ENCODE measurements at regions not wholly inside any gene's neighbourhood (a gene's known extent, or its start where the extent isn't known, plus 50 kb on each side); places are given as distances from the start of the nearest gene placed in this dataset.

DNA sequence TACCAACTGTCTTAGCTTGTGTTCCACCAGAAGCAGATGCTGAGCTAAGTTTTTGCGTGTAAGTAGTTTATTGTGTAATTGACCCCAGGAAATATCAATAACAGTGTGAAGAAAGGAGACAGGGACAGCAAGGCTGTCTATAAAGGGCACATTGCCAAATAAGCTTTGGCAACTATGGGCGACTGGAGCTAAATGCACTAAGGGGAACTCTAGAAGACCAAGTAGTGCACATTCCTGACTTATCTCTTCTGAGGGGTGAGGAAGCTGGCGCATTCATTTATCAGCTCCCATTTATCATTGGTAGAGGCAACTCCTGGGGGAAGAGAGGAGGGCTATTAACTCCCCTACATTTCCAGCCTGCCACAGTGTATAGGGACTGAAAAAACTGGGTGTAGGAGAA lies 135.0 kb downstream of the DLEU7 start:
- TF ChIP-seq, protein P1, sequence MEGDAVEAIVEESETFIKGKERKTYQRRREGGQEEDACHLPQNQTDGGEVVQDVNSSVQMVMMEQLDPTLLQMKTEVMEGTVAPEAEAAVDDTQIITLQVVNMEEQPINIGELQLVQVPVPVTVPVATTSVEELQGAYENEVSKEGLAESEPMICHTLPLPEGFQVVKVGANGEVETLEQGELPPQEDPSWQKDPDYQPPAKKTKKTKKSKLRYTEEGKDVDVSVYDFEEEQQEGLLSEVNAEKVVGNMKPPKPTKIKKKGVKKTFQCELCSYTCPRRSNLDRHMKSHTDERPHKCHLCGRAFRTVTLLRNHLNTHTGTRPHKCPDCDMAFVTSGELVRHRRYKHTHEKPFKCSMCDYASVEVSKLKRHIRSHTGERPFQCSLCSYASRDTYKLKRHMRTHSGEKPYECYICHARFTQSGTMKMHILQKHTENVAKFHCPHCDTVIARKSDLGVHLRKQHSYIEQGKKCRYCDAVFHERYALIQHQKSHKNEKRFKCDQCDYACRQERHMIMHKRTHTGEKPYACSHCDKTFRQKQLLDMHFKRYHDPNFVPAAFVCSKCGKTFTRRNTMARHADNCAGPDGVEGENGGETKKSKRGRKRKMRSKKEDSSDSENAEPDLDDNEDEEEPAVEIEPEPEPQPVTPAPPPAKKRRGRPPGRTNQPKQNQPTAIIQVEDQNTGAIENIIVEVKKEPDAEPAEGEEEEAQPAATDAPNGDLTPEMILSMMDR (conservative IDR thresholded peaks at IDR 0.05; ENCODE audit: low read depth, low read length), result no peak
- TF ChIP-seq EZH2 (IDR thresholded peaks at IDR 0.05; ENCODE audit: borderline replicate concordance, low read depth, low read length, poor library complexity, severe bottlenecking), result no peak
